Fibroblast of lung (primary cell): ENCODE measurements at regions not wholly inside any gene's neighbourhood (a gene's known extent, or its start where the extent isn't known, plus 50 kb on each side); places are given as distances from the start of the nearest gene placed in this dataset.

Experiments
- DNase-seq, 2 donors: peaks; one replicate each; pipeline versions ENCODE4 v3.0.0 to v3.0.0-alpha.2; 2010; ENCODE audit warnings: low read depth in 2 of 2
- H2AFZ ChIP-seq: 2 replicates; pipeline ENCODE4 v1.5.1; 2012; ENCODE audit warnings: low read length, control low read depth, inconsistent platforms
- H3K27ac ChIP-seq: 2 replicates; pipeline ENCODE4 v1.5.1; 2011; ENCODE audit warnings: low read length, control low read depth; ENCODE audit not compliant: insufficient read depth
- H3K27me3 ChIP-seq: 2 replicates; pipeline ENCODE4 v1.5.1; 2011; ENCODE audit warnings: mild to moderate bottlenecking, low read length; ENCODE audit not compliant: control insufficient read depth, insufficient read depth
- H3K36me3 ChIP-seq: 2 replicates; pipeline ENCODE4 v1.5.1; 2011; ENCODE audit warnings: low read length; ENCODE audit not compliant: control insufficient read depth, insufficient read depth
- H3K4me1 ChIP-seq: 2 replicates; pipeline ENCODE4 v1.5.1; 2011; ENCODE audit warnings: low read length; ENCODE audit not compliant: control insufficient read depth, insufficient read depth; ENCODE audit errors: extremely low read depth
- H3K4me2 ChIP-seq: 2 replicates; pipeline ENCODE4 v1.5.1; 2011; ENCODE audit warnings: low read length, control low read depth; ENCODE audit not compliant: insufficient read depth; ENCODE audit errors: extremely low read depth
- H3K4me3 ChIP-seq, 4 experiments: fragments of 200-600 bp in 1 of 4; sonication (generic) in 1 of 4; replicated peaks in 1 of 4; 2 replicates each; pipeline ENCODE4 v1.5.1; 2011 to 2016; ENCODE audit warnings: low read length in 4 of 4, low read depth in 3 of 4, mild to moderate bottlenecking in 3 of 4, control low read depth in 2 of 4, inconsistent platforms in 1 of 4, mixed read lengths in 1 of 4; ENCODE audit not compliant: insufficient read depth in 1 of 4; ENCODE audit errors: control extremely low read depth in 1 of 4
- H3K79me2 ChIP-seq: 2 replicates; pipeline ENCODE4 v1.5.1; 2012; ENCODE audit warnings: mild to moderate bottlenecking, low read length, inconsistent platforms; ENCODE audit not compliant: control insufficient read depth, insufficient read depth
- H3K9ac ChIP-seq: 2 replicates; pipeline ENCODE4 v1.5.1; 2011; ENCODE audit warnings: mild to moderate bottlenecking, low read length, control low read depth; ENCODE audit not compliant: insufficient read depth
- H3K9me3 ChIP-seq: 2 replicates; pipeline ENCODE4 v1.5.1; 2012; ENCODE audit warnings: low read depth, low read length; ENCODE audit not compliant: control insufficient read depth, insufficient read depth
- H4K20me1 ChIP-seq: 2 replicates; pipeline ENCODE4 v1.5.1; 2011; ENCODE audit warnings: low read length; ENCODE audit not compliant: control insufficient read depth, insufficient read depth; ENCODE audit errors: extremely low read depth
- EZH2 ChIP-seq: IDR thresholded peaks from 2 replicates; pipeline ENCODE4 v1.5.1; 2012; ENCODE audit warnings: low read length, control low read depth, mild to moderate bottlenecking; ENCODE audit errors: missing control alignments
- TF ChIP-seq, protein P1 (sequence below), 2 donors: IDR thresholded peaks in 1 of 2; conservative IDR thresholded peaks in 1 of 2; 1 replicate in 1 of 2; 2 replicates in 1 of 2; pipeline ENCODE4 v1.5.1; 2011 to 2012; ENCODE audit warnings: low read length in 2 of 2, control low read depth in 1 of 2, inconsistent platforms in 1 of 2, low read depth in 1 of 2, mild to moderate bottlenecking in 1 of 2

DNA sequence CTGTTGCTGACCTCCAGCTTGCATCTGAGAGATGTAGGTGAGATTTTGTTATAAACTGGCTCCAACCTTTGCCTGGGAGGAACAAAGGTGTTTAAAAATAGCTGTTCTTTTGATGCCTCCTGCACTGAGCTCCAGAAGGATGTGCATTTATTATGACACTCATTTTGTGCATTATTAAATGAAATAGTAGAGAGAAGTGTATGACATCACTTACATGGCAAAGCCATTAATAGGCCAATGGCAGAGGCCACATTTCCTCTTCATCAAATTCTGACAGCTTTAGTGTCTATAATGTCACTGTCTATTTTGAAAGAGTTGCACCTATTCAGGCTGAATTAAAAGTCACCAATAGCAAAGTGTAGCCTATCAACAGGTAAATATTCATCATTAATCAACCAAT is 564.6 kb downstream of the FLRT2 start:
- no peaks in the 10 kb centered on the region for H3K27me3 ChIP-seq
- no peak for DNase-seq
- H3K79me2 ChIP-seq = no peaks in the 10 kb centered on the region
- H3K36me3 ChIP-seq = no peaks in the 10 kb centered on the region
- no peak overlapping the region for H2AFZ ChIP-seq
- TF ChIP-seq EZH2 = no peak
- TF ChIP-seq, protein P1, sequence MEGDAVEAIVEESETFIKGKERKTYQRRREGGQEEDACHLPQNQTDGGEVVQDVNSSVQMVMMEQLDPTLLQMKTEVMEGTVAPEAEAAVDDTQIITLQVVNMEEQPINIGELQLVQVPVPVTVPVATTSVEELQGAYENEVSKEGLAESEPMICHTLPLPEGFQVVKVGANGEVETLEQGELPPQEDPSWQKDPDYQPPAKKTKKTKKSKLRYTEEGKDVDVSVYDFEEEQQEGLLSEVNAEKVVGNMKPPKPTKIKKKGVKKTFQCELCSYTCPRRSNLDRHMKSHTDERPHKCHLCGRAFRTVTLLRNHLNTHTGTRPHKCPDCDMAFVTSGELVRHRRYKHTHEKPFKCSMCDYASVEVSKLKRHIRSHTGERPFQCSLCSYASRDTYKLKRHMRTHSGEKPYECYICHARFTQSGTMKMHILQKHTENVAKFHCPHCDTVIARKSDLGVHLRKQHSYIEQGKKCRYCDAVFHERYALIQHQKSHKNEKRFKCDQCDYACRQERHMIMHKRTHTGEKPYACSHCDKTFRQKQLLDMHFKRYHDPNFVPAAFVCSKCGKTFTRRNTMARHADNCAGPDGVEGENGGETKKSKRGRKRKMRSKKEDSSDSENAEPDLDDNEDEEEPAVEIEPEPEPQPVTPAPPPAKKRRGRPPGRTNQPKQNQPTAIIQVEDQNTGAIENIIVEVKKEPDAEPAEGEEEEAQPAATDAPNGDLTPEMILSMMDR (conservative IDR thresholded peaks at IDR 0.05 in 1 of 2, IDR thresholded peaks at IDR 0.05 in 1 of 2; ENCODE audit: low read depth in 1 of 2, low read length in 2 of 2) = no peak
- H3K4me1 ChIP-seq = no peaks in the 10 kb centered on the region
- no peaks in the 10 kb centered on the region for H3K9me3 ChIP-seq
- no peaks in the 10 kb centered on the region for H4K20me1 ChIP-seq
- no peak overlapping the region for H3K9ac ChIP-seq
- H3K4me3 ChIP-seq = no peak overlapping the region
- H3K27ac ChIP-seq = no peak overlapping the region
- no peak overlapping the region for H3K4me2 ChIP-seq

GRCh38 chr14:86091811-86092210 is 561.9 kb downstream of the FLRT2 start:
- no peak overlapping the region for H3K4me3 ChIP-seq
- DNase-seq = no peak
- no peak overlapping the region for H3K27ac ChIP-seq
- H3K4me1 ChIP-seq = no peaks in the 10 kb centered on the region
- H3K36me3 ChIP-seq = no peaks in the 10 kb centered on the region
- no peaks in the 10 kb centered on the region for H3K9me3 ChIP-seq
- H2AFZ ChIP-seq = no peak overlapping the region
- H4K20me1 ChIP-seq = no peaks in the 10 kb centered on the region
- no peaks in the 10 kb centered on the region for H3K79me2 ChIP-seq
- H3K27me3 ChIP-seq = no peaks in the 10 kb centered on the region
- no peak for TF ChIP-seq EZH2
- TF ChIP-seq, protein P1 (conservative IDR thresholded peaks at IDR 0.05 in 1 of 2, IDR thresholded peaks at IDR 0.05 in 1 of 2; ENCODE audit: low read depth in 1 of 2, low read length in 2 of 2) = no peak
- no peak overlapping the region for H3K4me2 ChIP-seq
- H3K9ac ChIP-seq = no peak overlapping the region

- Histone ChIP-seq H3K79me2 (no peaks in the 10 kb centered on the region), H3K4me3 (no peak overlapping the region), H3K4me2 (no peak overlapping the region), H4K20me1 (no peaks in the 10 kb centered on the region), H3K36me3 (no peaks in the 10 kb centered on the region), H2AFZ (no peak overlapping the region), H3K9ac (no peak overlapping the region), H3K27ac (no peak overlapping the region), H3K4me1 (no peaks in the 10 kb centered on the region), H3K9me3 (no peaks in the 10 kb centered on the region), H3K27me3 (no peaks in the 10 kb centered on the region)
- DNase-seq = no peak
- no peak for TF ChIP-seq EZH2
Measured at GRCh38 chr14:86088156-86088555, 558.2 kb downstream of the FLRT2 start.
